Memory B cell (primary cell): ENCODE measurements at regions not wholly inside any gene's neighbourhood (a gene's known extent, or its start where the extent isn't known, plus 50 kb on each side); places are given as distances from the start of the nearest gene placed in this dataset.
A peak's percentile ranks its signal among the peaks of the same experiment; 100 is the strongest.

ENCODE experiments used
- ATAC-seq: fragments of 150-1000 bp; cut with Tn5 transposase; 2 replicates; pipeline ENCODE4 v1.10.0; 2021; ENCODE audit warnings: low read depth, mild to moderate bottlenecking, moderate library complexity
- DNase-seq, 2 donors: peaks; one replicate each; pipeline ENCODE4 v3.0.0; 2022; ENCODE audit warnings: low spot score in 2 of 2
- H3K27ac Mint-ChIP-seq: one replicate; pipeline ENCODE4 v1.8.0; 2022; ENCODE audit warnings: mild to moderate bottlenecking, moderate library complexity, mixed read lengths
- H3K27me3 Mint-ChIP-seq: one replicate; pipeline ENCODE4 v1.8.0; 2022; ENCODE audit warnings: mixed read lengths
- H3K36me3 Mint-ChIP-seq: one replicate; pipeline ENCODE4 v1.8.0; 2022; ENCODE audit warnings: mild to moderate bottlenecking, mixed read lengths
- H3K4me1 Mint-ChIP-seq: one replicate; pipeline ENCODE4 v1.8.0; 2022; ENCODE audit warnings: mixed read lengths
- H3K4me3 Mint-ChIP-seq: one replicate; pipeline ENCODE4 v1.8.0; 2022; ENCODE audit warnings: mild to moderate bottlenecking, moderate library complexity, mixed read lengths
- H3K9me3 Mint-ChIP-seq: one replicate; pipeline ENCODE4 v1.8.0; 2022; ENCODE audit warnings: mixed read lengths

DNA sequence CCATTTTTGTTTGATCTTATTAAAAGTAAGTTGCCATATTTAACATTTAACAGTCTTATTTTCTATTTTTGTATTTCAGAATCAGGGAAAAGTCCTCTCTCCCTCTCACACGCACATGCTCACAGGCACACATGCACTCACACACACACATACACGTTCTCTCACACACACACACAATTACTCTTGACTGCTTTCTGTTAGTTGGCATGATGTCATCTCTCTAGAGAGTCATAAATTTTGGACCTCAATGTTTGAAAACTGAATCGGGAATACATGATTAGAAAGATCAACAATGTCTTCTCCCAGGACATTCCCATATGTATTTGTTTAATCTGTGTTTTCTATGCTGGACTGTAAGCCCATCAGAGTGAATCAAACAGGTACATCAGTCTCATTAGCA is 165.7 kb upstream of the AHR start:
- ATAC-seq (no peak), DNase-seq (no peak)
- H3K9me3 Mint-ChIP-seq = no peaks in the 10 kb centered on the region
- H3K4me1 Mint-ChIP-seq = peaks cover 6% of the 10 kb centered on the region
- no peaks in the 10 kb centered on the region for H3K27me3 Mint-ChIP-seq
- no peak overlapping the region for H3K27ac Mint-ChIP-seq
- no peak overlapping the region for H3K4me3 Mint-ChIP-seq
- no peaks in the 10 kb centered on the region for H3K36me3 Mint-ChIP-seq

DNA sequence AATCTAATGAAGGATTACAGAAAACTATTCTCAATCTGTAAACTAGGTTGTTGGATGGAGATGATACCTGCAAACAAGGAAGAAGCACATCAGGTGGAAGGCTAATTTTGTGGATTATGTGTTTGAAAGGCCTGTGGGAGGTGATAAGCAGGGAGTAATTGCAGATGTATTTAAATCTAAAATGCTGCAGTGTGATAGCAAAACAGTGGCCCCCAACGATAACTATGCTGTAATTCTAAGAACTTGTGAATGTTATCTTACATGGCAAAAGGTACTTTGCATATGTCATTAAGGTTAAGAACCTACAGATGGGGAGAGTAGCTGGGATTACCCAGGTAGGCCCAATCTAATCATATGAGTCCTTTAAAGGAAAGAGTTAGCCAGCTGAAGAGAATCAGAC is 164.5 kb upstream of the AHR start:
- Mint-ChIP-seq H3K36me3 (no peaks in the 10 kb centered on the region), H3K27ac (no peak overlapping the region), H3K4me1 (peaks cover 6% of the 10 kb centered on the region), H3K9me3 (no peaks in the 10 kb centered on the region), H3K27me3 (no peaks in the 10 kb centered on the region), H3K4me3 (no peak overlapping the region)
- DNase-seq = no peak
- no peak for ATAC-seq

DNA sequence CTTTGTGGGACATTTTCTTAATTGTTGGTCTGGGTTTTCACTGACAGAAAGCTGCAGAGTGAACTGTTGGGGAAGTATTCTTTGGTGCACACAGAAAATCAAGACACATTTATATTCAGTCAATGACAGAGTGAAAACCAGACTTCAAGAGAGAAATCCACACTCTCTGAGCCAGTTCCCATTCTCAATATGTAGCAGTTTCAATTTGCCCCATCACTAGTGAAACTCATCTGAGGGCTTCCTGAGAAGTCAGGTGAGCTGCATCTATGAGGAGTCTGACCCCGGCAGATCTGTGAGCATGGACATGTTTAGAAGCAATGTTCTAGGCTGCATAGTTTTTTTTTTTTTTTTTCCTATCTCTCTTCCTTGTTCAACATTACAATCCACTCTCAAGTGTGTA is 163.7 kb upstream of the AHR start:
- Mint-ChIP-seq H3K36me3 (no peaks in the 10 kb centered on the region), H3K9me3 (no peaks in the 10 kb centered on the region), H3K27me3 (no peaks in the 10 kb centered on the region), H3K27ac (no peak overlapping the region), H3K4me1 (peaks cover 6% of the 10 kb centered on the region), H3K4me3 (no peak overlapping the region)
- DNase-seq (no peak), ATAC-seq (no peak)

DNA sequence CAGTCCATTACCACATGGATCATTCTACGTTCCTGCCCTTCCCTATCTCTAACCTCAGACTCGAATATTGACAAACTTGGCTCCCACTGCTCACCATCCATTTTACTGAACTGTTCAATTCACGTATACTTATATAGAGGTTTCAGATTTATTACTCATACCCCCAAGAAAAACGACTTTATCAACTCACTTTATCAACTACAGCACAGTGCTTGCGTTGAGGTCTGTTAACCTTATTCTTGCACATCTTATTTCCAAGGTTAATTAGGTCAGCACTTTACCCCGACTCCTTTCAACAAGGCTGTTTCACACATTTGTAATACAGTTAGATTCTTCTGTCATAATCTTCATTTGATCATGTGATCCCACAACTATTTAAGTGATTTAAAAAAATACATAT is 162.3 kb upstream of the AHR start:
- Mint-ChIP-seq H3K4me1 (no peaks in the 10 kb centered on the region), H3K36me3 (no peaks in the 10 kb centered on the region), H3K9me3 (no peaks in the 10 kb centered on the region), H3K27me3 (no peaks in the 10 kb centered on the region), H3K27ac (no peak overlapping the region), H3K4me3 (no peak overlapping the region)
- ATAC-seq = no peak
- DNase-seq = no peak

DNA sequence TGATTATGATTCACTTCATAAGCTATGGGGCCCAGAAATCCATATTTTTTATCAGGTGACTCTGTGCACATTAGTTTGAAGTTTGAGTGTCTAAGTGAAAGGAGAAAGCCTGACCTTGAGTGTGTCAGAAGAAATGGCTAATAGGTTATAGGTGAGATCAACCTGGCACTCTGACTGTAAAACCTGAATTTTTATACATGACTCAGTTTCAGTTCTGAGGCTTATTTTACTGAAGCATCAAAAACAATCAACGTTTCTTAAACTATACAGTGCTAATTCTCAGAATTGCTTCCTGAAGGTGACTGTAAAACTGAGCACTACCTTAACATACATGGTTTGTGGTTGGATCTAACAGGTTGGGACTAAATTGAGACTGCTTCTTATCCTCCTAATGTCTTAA is 159.4 kb upstream of the AHR start:
- no peak overlapping the region for H3K4me3 Mint-ChIP-seq
- H3K9me3 Mint-ChIP-seq = no peaks in the 10 kb centered on the region
- DNase-seq (no peak), ATAC-seq (no peak)
- peaks cover 6% of the 10 kb centered on the region for H3K4me1 Mint-ChIP-seq
- no peaks in the 10 kb centered on the region for H3K36me3 Mint-ChIP-seq
- no peaks in the 10 kb centered on the region for H3K27me3 Mint-ChIP-seq
- H3K27ac Mint-ChIP-seq = no peak overlapping the region

DNA sequence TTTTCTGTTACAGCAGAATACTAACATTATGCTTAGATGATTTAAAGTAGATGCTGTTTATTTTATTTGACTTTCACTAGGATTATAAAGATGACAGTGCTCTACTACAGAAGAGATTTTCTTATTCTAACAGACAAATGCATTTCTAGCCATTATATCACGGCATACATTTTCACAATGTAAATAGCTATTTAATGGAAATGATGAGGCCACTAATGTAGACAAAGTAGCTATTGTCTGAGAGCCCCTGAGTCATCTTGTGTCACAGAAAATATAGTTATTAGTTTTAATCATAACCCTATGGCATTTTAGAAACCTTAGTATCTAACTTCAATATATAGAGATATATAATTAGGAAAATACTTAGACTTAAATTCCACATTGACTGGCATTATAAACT is 158.0 kb upstream of the AHR start:
- ATAC-seq (no peak), DNase-seq (no peak)
- H3K36me3 Mint-ChIP-seq = no peaks in the 10 kb centered on the region
- no peak overlapping the region for H3K4me3 Mint-ChIP-seq
- H3K4me1 Mint-ChIP-seq = peaks cover 10% of the 10 kb centered on the region
- H3K9me3 Mint-ChIP-seq = no peaks in the 10 kb centered on the region
- H3K27ac Mint-ChIP-seq = no peak overlapping the region
- H3K27me3 Mint-ChIP-seq = no peaks in the 10 kb centered on the region

DNA sequence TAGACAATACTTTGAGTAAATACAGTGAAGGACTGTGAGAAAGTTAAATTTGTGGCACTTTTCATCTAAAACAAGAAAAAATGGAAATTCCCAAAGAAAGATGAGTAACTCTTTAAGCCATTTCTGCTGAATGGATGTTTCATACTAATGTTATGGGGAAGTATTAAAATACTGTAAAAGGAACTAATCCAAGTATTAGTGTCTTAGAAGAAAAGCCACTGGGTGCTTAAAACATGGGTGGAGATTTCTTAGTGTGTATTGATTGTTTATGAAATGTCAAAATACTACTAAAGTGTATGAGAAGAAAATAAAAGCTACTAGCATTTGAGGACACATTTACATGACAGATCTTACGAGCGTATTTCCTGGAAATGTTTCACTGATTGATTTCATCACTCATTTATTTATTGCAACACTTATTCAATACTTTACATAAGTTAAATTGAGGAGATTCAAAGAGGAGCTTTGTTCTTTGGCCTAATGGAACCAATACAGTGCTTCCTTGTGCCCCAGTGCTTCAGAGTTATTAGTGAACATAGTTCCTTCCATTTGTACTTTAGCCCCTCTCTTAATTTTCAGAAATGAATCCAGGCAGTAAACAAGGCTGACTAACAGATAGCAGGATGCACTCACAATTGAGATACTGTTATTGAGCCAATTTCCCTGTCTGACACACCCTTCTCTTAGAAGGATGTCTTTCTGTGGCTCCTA is 155.5 kb upstream of the AHR start:
- ATAC-seq = no peak
- Mint-ChIP-seq H3K4me3 (peak overlapping the region; percentile 19), H3K4me1 (peaks cover 11% of the 10 kb centered on the region), H3K9me3 (no peaks in the 10 kb centered on the region), H3K27ac (peak overlapping the region; percentile 6), H3K27me3 (no peaks in the 10 kb centered on the region), H3K36me3 (no peaks in the 10 kb centered on the region)
- no peak for DNase-seq

DNA sequence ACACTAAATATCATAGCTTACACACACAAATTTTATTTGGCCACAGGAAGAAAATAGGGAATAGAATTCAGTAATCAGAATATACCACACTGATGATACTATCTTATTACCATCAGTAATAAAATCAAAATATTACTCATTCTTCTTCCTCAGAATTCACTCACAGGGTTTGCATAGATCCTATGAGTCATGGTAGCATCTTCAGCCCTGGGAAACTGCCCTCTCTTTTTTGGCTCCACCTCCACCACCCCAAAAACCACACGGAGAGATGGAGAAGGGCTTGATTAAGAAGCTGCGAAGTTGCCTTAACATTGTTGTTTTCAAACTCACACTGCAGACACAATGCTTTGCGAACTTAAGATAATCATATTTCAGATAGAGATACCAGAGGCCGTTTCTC is 154.1 kb upstream of the AHR start:
- Mint-ChIP-seq H3K27me3 (no peaks in the 10 kb centered on the region), H3K27ac (no peak overlapping the region), H3K4me1 (peaks cover 12% of the 10 kb centered on the region), H3K9me3 (no peaks in the 10 kb centered on the region), H3K4me3 (peak overlapping the region; percentile 11), H3K36me3 (no peaks in the 10 kb centered on the region)
- no peak for ATAC-seq
- no peak for DNase-seq

DNA sequence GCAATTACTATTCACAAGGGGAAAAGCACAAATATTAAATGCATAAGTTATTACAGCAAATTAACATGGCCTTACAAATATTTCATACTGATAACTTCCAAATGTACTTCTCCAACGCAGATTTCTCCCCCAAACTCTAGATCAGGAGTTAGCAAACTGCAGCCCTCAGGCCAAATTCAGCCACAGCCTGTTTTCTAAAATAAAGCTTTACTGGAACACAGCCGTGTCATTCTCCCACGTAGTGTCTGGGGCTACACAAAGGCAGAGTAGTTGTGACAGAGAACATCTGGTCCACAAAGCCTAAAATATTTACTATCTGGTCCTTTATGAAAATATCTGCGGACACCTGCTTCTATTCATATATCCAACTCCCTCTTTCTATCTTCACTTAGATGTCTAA is 151.8 kb upstream of the AHR start:
- Mint-ChIP-seq H3K27ac (no peak overlapping the region), H3K4me3 (no peak overlapping the region), H3K4me1 (peaks cover 20% of the 10 kb centered on the region), H3K27me3 (no peaks in the 10 kb centered on the region), H3K9me3 (no peaks in the 10 kb centered on the region), H3K36me3 (no peaks in the 10 kb centered on the region)
- DNase-seq = no peak
- ATAC-seq = no peak

DNA sequence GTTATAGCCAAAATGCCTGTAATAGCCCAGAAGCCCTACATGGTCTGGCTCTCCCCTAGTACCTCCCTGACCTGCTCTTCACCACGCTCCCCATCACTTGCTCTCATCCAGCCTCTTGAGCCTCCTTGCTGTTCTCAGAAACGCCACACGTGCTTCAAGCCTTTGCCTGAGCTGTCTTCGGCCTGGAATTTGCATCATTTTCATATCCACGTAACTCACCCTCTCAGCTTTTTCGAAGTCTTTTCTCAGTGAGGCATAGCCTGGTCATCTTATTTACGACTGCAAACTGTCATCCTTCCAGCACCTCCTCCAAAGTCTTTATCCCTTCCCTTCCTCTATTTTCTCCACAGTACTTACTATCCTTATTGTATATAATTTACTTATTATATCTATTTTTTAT is 151.0 kb upstream of the AHR start:
- no peak for DNase-seq
- ATAC-seq = no peak

DNA sequence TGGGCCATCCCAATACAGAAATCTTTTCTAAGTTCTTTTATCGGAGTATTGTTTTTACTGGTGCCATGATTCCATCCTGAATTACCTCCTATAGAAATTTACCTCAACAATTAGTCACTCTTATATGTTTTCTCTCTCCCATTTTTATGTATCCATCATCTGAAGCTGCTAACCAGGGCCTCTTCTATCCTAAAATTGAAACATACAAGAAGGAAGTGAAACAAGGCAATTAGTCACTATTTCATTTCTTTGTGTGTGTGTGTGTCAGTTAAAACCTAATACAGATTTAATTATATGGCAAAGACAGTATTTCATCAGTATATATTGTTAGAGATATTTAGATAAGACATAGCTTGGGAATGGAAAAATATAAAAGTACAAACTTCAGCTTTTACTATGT is 148.4 kb upstream of the AHR start:
- Mint-ChIP-seq H3K4me1 (peaks cover 19% of the 10 kb centered on the region), H3K27me3 (no peaks in the 10 kb centered on the region), H3K36me3 (no peaks in the 10 kb centered on the region), H3K27ac (peak overlapping the region; percentile 80), H3K9me3 (no peaks in the 10 kb centered on the region), H3K4me3 (no peak overlapping the region)
- ATAC-seq (no peak), DNase-seq (no peak)

More for the DNA sequence above, 151.0 kb upstream of the AHR start:
- Mint-ChIP-seq H3K4me1 (peaks cover 20% of the 10 kb centered on the region), H3K36me3 (no peaks in the 10 kb centered on the region), H3K9me3 (no peaks in the 10 kb centered on the region), H3K27me3 (no peaks in the 10 kb centered on the region), H3K4me3 (no peak overlapping the region), H3K27ac (no peak overlapping the region)

DNA sequence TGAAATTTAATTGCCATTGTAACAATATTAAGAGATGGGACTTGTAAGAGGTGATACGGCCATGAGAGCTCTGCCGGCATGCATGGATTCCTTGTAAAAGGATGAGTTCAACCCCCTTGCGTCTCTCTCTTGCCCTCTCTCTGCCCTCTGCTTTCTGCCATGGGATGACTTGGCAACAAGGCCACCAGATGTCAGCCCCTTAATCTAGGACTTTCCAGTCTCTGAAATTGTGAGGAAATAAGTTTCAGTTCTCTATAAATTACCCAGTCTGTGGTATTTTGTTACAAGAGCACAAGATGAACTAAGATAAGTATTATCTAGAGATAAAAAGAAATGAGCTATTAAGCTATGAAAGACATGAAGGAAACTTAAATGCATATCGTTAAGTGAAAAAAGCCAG is 145.7 kb upstream of the AHR start:
- Mint-ChIP-seq H3K4me3 (no peak overlapping the region), H3K9me3 (no peaks in the 10 kb centered on the region), H3K36me3 (no peaks in the 10 kb centered on the region), H3K27me3 (no peaks in the 10 kb centered on the region), H3K27ac (no peak overlapping the region), H3K4me1 (peaks cover 17% of the 10 kb centered on the region)
- ATAC-seq (peak; percentile 94), DNase-seq (peak in 1 of 2 donors; percentile 16)

DNA sequence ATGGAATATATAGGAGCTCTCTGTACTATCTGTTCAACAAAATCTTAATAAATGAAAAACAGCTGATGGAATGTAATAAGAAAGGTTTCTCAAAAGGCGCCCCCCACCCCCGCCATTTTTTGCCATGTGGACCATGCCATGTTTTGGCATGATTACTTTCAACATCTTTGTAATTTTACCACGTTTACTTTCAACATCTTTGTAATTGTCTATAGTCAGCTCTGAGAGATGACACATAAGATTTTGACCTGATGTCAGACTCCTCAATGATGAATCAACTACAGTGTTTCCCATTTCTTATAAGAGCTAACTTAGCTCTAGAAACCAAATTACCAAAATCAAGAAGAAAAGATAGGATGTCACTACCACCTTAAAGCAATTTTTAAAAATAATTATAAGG is 144.9 kb upstream of the AHR start:
- ATAC-seq = no peak
- Mint-ChIP-seq H3K27ac (no peak overlapping the region), H3K4me3 (no peak overlapping the region), H3K27me3 (peaks cover 2% of the 10 kb centered on the region), H3K9me3 (no peaks in the 10 kb centered on the region), H3K4me1 (peaks cover 17% of the 10 kb centered on the region), H3K36me3 (no peaks in the 10 kb centered on the region)
- no peak for DNase-seq

DNA sequence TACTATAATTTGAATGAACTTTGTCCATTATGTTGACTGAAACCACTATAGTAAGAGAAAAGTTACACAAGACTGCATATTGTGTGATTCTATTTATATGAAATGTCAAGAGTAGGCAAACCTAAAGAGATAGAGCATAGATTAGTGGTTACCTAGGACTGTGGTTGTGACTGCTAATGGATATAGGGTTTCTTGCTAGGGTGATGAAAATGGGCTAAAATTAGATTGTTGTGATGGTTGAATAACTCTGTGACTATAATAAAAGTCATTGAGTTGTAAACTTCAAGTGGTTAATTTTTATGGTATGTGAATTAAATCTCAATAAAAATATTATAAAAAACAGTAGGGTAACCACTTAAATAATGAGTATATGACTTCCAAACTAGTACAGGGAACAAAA is 142.9 kb upstream of the AHR start:
- no peak for ATAC-seq
- H3K9me3 Mint-ChIP-seq = no peaks in the 10 kb centered on the region
- no peak for DNase-seq
- H3K4me1 Mint-ChIP-seq = peaks cover 12% of the 10 kb centered on the region
- no peak overlapping the region for H3K27ac Mint-ChIP-seq
- no peak overlapping the region for H3K4me3 Mint-ChIP-seq
- peaks cover 2% of the 10 kb centered on the region for H3K27me3 Mint-ChIP-seq
- no peaks in the 10 kb centered on the region for H3K36me3 Mint-ChIP-seq

DNA sequence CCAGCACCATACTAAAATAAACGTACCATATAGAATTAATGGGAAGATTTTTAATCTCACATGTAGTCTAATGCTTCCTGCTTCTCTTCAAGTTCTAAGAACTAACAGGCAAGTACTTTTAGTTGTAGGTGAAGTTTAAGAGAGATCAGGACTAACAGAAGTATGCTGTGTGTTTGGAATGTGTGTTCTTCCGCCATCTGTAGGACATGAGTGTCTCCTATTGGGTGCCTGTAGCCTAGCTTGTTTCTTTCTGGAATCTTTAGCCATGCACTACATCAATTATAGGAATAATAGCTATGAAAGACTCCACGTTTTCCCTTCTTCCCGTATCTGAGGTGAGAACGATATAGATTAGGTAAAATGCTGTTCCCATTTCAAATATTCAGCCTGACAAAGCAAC is 140.2 kb upstream of the AHR start:
- DNase-seq (no peak), ATAC-seq (no peak)
- H3K9me3 Mint-ChIP-seq = peaks cover 1% of the 10 kb centered on the region
- peaks cover 3% of the 10 kb centered on the region for H3K4me1 Mint-ChIP-seq
- no peak overlapping the region for H3K4me3 Mint-ChIP-seq
- peaks cover 2% of the 10 kb centered on the region for H3K27me3 Mint-ChIP-seq
- H3K36me3 Mint-ChIP-seq = no peaks in the 10 kb centered on the region
- no peak overlapping the region for H3K27ac Mint-ChIP-seq
